ENCODE measurements at regions not wholly inside any gene's neighbourhood (a gene's known extent, or its start where the extent isn't known, plus 50 kb on each side); places are given as distances from the start of the nearest gene placed in this dataset.

DNA sequence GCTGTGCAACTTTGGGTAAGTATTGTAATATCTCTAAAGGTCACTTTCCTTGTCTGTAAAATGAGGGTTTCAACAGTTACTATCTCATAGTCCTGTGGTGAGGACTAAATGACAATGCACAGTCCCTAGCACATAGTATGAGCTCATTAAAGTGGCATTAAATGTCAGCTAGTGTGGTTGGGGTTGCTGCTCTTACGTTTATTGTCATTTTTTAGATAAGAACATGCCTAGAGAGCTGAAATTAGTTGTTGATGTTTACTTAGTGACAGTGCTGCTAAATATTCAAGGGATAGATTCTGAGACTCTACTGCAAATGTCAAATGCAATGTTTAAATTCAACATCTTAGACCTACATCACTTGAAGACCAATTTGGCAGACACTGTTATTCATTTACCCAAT is 356.1 kb upstream of the ETAA1 start:
- TF ChIP-seq POLR2A (IDR thresholded peaks at IDR 0.05) = no peak
- TF ChIP-seq, protein P1, sequence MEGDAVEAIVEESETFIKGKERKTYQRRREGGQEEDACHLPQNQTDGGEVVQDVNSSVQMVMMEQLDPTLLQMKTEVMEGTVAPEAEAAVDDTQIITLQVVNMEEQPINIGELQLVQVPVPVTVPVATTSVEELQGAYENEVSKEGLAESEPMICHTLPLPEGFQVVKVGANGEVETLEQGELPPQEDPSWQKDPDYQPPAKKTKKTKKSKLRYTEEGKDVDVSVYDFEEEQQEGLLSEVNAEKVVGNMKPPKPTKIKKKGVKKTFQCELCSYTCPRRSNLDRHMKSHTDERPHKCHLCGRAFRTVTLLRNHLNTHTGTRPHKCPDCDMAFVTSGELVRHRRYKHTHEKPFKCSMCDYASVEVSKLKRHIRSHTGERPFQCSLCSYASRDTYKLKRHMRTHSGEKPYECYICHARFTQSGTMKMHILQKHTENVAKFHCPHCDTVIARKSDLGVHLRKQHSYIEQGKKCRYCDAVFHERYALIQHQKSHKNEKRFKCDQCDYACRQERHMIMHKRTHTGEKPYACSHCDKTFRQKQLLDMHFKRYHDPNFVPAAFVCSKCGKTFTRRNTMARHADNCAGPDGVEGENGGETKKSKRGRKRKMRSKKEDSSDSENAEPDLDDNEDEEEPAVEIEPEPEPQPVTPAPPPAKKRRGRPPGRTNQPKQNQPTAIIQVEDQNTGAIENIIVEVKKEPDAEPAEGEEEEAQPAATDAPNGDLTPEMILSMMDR (IDR thresholded peaks at IDR 0.05) = no peak

All from esophagus squamous epithelium (tissue), 4 donors.